Fibroblast of mammary gland (primary cell): ENCODE measurements at regions not wholly inside any gene's neighbourhood (a gene's known extent, or its start where the extent isn't known, plus 50 kb on each side); places are given as distances from the start of the nearest gene placed in this dataset.

Experiments
- DNase-seq: peaks from one replicate; pipeline ENCODE4 v3.0.0-alpha.2; 2010; ENCODE audit warnings: low read depth
- H3K4me3 ChIP-seq: 2 replicates; pipeline ENCODE4 v1.5.1; 2011; ENCODE audit warnings: low read depth, mild to moderate bottlenecking, low read length, moderate library complexity; ENCODE audit not compliant: control insufficient read depth
- TF ChIP-seq, protein P1 (sequence below): conservative IDR thresholded peaks from 2 replicates; pipeline ENCODE4 v1.5.1; 2011; ENCODE audit warnings: low read depth, low read length, inconsistent platforms; ENCODE audit not compliant: control insufficient read depth, insufficient read depth

DNA sequence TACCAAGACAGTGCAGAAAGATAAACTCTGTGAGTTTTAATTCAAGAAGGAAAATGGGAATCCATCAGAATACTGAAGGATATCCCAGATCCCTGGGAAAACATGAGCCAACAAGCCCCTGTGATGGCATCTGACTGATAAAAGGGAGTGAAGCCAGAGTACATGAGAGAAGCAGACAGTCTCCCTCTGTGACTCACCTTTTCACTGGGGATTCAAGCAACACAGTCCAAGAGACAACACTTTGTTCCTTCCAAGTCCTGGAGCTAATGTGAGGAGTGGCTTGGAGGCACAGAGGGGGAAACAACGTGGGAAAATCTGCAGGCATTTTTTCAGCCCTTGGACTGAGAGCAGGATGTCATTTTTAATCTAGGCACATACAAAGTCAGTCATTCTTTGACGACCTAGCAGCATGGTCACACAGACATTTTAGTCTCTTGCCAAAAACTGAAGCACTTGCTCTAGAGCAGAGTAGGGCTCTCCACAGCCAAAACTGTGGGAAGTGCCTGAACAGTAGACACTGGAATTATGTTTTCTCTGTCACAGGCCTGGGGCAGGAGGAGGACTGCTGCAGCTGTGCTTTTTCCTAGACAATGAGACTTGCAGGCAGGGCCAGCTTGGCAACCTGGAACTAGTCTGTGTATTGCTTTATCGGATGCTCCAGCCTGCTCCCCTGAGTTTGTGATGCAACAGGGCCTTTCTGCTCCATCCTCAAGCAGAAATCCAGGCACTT lies 465.0 kb upstream of the GJE1 start:
- TF ChIP-seq, protein P1, sequence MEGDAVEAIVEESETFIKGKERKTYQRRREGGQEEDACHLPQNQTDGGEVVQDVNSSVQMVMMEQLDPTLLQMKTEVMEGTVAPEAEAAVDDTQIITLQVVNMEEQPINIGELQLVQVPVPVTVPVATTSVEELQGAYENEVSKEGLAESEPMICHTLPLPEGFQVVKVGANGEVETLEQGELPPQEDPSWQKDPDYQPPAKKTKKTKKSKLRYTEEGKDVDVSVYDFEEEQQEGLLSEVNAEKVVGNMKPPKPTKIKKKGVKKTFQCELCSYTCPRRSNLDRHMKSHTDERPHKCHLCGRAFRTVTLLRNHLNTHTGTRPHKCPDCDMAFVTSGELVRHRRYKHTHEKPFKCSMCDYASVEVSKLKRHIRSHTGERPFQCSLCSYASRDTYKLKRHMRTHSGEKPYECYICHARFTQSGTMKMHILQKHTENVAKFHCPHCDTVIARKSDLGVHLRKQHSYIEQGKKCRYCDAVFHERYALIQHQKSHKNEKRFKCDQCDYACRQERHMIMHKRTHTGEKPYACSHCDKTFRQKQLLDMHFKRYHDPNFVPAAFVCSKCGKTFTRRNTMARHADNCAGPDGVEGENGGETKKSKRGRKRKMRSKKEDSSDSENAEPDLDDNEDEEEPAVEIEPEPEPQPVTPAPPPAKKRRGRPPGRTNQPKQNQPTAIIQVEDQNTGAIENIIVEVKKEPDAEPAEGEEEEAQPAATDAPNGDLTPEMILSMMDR: no peak
- no peak overlapping the region for H3K4me3 ChIP-seq
- DNase-seq: peak; percentile 67

DNA sequence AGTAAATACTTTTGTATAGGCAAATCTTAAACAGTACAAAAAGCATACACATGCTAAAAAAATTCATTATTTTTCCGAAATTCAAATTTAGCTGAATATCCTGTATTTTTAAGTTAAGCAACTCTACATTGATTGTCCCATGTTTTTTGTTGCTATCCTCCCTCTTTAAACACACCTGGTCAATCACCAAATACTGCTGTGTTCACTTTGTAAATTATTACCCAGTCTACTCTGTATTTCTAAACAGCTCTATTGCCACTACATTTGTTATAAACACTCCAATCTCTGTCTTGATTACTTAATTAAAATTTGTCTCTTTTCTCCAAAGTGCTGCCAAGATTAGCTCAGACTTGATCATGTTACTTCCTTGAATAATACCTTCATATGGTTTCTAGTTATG lies 466.5 kb upstream of the GJE1 start:
- DNase-seq: no peak
- no peak overlapping the region for H3K4me3 ChIP-seq
- TF ChIP-seq, protein P1: no peak

DNA sequence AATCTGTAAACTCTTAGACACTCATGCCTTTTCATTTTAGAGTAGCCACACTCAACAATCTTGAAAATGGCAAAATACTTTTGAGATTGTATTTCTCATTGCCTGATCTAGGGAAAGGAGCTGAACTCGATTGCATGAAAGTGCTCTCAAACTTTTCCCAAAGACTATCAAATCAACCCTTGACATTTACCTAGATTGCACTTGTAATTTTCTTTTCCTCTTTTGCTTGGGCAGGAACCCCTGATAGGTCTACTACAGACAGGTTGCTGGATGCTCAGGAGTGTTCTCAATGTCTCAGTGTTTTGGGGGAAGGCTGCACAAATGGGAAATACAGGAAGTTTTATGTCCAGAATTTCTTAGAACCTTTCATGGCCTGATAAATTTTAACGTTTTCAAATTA lies 468.0 kb upstream of the GJE1 start:
- TF ChIP-seq, protein P1: no peak
- DNase-seq: no peak
- no peak overlapping the region for H3K4me3 ChIP-seq

DNA sequence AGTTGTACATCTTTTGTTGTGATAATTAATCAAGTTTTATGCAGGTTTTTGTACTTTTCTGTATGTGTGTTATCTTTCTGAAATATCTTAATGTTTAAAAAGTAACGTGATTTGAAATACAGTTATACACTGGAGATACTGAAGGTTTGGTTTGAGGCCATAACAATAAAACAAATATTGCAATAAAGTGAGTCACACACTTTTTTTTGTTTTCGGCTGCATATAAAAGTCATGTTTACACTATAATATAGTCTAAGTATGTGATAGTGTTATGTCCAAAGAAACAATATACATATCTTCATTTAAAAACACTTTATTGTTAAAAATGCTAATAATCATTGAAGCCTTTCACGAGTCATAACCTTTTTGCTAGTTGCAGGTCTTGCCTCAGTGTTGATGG lies 473.1 kb upstream of the GJE1 start:
- DNase-seq: no peak
- TF ChIP-seq, protein P1: no peak
- H3K4me3 ChIP-seq: no peak overlapping the region

DNA sequence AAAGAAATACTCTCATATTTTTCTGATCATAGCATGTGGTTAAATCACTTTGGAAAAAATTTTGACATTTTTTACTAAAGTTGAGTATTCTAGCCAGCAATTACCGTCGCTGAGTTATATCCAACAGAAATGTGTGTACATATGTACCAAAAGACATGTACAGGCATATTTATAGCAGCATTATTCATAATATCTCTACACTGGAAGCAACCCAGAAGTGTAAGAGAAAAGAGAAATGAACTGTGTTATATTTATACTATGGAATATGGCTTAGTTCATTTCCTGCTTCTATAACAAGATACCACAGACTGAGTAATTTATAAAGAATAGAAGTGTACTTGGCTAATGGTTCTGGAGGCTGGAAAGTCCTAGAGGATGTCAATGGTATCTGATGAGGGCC lies 474.0 kb upstream of the GJE1 start:
- no peak overlapping the region for H3K4me3 ChIP-seq
- TF ChIP-seq, protein P1: no peak
- no peak for DNase-seq

DNA sequence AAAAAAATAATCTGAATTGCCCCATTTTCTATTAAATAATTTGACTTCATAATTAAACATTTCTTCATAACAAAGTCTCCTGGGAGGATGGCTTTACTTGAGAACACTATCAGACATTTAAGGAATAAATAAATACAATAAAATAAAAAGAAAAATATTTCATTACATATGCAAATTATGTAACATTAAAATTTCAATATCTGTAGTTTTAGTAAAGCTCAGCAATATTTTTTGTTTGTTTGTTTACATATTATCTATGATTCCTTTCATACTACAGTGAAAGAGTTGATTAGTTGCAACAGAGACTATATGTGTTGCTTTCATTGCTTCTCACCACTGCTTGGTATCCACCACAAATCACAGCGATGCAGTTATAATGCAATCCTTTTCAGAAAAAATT lies 474.9 kb upstream of the GJE1 start:
- DNase-seq: no peak
- H3K4me3 ChIP-seq: no peak overlapping the region
- TF ChIP-seq, protein P1: no peak
